HuH-7.5 (cell line): ENCODE measurements at regions not wholly inside any gene's neighbourhood (a gene's known extent, or its start where the extent isn't known, plus 50 kb on each side); places are given as distances from the start of the nearest gene placed in this dataset.
"Not testable (repeated sequence)": the region's sequence is repeated elsewhere in the genome, so short reads cannot be mapped to it uniquely, and the experiment has no call there.

Source experiments
- DNase-seq: peaks from one replicate; pipeline ENCODE4 v3.0.0; 2011; ENCODE audit warnings: low spot score

DNA sequence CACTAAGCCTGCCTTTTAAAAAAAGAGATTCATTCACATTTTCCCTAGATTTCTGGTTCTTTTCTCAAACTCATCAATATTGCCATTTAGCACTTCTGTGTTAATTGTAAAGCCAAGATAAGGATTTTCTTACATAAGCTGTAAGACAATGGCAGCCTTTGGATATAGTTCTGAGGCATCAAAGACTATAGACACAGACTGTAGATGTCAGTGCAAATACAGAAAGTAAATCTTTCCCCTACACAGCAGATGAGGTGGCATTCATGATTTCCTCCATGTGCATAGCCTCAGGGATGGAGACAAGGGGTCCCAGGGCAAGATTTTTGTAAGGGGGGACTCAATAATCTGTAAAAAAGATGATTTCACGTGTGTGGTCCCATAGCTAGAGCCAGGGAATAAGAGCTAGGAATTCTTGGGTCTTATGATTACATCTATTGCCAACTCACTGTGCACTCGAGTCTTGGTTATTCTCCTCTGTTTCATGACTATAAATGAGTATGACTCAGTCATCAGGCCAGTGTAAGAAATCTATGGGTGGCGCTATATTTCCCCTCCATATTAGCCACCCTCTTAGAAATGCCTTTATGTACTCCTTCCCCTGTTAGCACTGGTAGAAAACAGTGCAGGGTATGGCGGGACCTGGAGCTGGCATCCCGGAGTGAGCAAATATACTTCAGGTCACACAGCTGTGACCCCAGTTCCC, 207.5 kb downstream of the EXOC5 start:
- DNase-seq, result no peak

DNA sequence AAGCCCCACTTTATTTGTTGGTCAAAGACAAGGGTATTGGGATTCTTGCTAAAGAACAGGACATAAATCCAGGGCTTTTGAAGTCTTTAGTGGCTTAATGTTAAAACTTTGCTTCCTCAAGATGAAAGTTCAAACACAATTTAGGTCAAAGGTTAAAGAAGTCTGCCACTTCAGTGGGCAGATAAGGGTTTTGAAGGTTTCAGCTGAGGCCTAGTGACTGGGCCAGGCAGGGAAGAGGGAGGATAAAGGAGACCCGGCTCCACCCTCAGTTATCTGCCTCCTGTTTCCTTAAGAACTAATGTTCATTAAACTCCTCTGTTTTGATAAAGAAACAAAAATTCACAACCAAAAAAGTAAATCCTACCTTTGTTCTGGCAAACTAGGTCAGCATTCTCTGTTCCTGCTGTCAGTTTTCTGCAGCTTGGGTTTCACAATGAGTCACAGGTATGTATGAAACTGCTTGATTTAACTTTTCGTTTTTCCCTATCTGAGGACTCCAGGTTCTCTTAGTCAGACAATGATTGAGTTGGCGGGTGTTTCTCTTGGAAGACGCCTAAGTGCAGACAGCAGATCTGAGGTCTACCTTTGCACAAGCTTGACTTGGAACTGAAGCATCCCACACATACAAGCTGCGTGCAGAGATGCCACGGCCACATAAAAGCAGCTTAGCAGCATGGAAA, 208.3 kb downstream of the EXOC5 start:
- no peak for DNase-seq

DNA sequence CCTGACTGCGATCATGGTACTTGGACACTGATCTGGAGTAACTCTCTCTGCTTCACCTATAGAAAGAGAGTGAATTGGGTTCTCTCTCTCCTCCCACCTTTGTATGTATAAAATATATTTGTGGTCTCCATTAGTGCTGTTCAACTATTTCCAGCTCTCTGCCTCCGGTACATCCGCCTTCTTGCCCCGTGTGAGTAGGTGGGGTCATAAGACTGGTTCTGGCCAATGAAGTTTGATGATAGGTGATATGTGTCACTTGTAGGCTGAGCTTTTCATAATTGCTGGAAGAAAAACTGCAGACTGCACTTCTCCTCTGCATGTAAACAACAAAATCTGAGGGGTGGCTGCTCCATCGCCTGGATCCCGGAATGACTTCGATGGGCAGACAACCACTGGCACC, 210.4 kb downstream of the EXOC5 start:
- DNase-seq, result no peak

DNA sequence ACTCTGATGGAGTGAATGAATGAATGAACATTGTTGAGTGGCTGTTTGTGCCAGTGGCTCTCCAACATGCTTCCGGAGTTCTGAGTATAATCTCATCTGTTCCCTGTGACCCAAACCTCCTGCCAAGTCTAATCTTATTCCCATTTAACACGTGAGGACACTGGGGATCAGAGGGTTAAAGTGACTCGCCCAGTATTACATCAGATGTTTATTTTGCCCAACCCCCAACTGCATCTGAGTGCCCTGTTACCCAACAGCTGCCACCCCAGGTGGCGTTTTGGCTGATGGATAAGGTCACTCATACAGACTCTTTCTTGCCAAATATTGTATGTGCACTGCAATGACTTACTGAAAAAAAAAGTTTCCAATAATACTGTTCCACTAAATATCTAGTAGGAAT, 210.9 kb downstream of the EXOC5 start:
- no peak for DNase-seq

DNA sequence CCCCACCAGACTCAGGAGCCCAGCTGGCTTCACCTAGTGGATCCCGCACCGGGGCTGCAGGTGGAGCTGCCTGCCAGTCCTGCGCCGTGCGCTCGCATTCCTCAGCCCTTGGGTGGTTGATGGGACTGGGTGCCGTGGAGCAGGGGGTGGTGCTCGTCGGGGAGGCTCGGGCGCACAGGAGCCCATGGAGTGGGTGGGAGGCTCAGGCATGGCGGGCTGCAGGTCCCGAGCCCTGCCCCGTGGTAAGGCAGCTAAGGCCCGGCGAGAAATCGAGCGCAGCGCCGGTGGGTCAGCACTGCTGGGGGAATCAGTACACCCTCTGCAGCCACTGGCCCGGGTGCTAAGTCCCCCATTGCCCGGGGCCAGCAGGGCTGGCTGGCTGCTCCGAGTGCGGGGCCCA, 212.2 kb downstream of the EXOC5 start:
- DNase-seq, result not testable (repeated sequence)

DNA sequence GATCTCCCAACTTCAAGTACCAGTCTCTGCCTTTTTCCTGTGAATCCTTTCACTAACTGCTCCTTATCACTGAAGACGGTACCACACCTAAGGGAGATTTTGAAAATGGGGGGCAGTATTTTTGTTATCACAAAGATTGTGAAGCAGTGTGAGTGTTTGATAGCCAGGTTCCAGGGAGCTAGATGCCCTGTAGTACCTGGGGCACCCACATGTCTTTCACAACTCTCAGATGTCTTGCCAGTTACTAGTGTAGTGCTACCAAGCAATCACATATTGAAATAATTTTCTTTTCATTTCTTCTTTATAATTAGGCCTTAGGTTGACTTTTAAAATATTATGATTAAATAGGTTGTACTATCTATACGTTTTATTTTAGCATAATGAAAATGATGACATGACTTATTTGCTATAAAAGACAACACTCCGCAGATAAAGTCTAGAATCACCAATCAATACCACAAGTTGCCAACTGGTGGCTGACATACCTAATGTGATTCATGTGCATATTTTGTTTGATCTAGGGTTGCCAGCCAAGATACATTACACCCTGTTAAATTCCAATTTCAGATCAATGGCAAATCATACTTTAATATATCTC, 215.9 kb downstream of the EXOC5 start:
- DNase-seq, result no peak

DNA sequence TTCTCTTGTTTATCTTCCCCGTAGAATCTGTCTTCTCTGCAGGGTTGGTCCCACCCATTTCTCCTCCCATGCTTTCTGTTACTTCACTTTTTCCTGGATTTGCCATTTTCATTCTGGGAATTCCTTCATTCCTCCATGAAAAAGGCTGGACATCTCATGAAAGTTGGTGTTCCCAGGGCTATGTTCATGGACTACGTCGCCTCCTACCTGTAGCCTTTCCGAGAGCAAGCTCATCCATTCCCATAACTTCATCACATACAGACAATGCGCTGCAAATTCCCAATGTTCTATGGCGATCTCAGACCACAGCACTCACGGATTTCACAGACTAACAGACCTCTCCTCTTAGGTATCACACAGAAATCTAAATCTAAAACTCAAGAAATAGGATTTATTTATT, 217.1 kb downstream of the EXOC5 start:
- DNase-seq, result no peak

DNA sequence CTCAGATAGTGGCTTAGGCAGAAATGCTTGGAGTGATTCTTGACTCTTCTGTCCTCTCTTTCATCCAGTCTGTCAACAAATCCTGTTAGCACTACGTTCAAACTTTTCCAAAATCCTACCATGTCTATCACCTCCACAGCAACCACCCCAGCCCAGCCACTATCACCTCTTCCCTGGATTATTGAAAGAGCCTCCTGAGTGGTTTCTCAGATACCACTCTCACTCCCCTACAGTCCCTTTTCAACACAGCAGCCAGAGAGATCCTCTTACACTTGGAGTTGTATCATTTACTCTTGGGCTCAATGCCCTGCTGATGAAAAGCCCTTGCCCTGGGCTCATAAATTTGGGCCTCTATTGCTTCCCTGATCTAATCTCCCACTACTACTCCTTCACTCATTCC, 218.9 kb downstream of the EXOC5 start:
- no peak for DNase-seq

DNA sequence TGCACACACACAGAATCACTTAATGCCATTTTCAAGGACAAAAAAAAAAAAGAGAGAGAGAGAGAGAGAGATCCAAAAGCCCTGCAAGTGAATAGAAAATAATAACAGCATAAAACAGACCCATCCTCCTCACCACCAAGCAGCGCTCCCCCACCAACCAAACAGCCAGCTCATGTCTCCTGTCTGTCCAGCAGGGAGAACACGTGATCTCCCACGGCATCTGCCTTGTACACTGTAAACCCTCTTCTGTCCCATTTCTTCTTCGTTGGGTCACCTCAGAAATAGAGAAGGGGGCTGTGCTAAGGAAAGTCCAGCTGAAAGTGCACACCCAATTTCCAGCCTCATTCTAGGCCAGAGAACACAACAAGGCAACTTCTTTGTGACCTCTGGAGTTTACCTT, 222.5 kb downstream of the EXOC5 start:
- DNase-seq, result no peak

DNA sequence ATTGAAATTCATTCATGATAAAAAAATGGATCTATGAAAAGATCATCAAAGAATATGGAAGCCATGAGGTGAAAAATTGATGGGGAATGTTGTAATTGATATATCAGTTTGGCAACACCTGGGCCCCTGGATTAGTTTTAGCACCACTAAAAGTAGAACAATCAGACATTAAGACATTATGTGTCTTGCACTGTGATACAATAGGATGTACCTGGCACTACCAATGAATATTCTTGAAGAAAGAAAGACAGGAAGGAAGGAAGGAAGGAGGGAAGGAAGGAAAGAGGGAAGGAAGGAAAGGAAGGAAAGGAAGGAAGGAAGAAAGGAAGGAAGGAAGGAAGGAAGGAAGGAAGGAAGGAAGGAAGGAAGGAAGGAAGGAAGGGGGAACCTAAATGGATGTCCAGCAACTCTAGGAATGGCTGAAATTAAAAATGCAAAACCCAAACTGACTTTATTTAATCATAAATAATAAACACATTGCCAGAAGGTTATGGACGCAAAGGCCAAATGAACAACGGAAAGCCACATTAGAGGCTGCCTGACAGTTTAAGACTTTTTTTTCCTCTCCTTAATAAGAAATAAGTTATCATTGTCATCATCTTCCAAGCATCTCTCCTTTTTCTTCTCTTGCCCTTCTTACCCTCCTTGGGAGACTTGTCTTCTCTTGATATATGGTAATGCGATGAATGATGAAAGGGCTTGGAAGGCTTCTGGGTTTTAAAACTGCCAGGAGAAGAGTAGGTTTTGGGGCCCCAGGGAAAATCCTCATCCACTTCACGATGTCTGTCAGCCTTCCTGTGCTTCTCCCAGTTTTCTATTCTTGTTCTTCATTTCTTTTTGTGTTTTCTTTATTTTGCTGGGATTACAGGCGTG, 224.4 kb downstream of the EXOC5 start:
- not testable (repeated sequence) for DNase-seq

DNA sequence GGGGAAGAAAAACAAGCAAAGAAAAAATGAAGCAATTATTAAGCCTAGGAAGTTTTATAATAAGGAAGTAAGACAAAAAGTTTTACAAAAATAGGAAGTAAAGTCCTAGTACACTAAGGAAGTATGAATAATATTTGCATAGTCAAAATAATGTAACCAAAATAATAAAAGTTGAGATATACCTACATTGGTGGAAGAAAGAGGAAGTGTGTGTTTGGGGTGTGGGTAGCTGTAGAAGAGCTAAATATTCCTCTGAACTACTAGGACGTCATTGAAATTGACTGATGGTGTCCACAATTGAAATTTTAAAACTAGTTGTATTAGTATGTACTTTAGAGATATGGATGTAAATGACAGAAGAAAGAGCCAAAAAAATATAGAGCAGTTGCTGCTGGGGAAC, 228.4 kb upstream of the OTX2 start:
- DNase-seq, result no peak

DNA sequence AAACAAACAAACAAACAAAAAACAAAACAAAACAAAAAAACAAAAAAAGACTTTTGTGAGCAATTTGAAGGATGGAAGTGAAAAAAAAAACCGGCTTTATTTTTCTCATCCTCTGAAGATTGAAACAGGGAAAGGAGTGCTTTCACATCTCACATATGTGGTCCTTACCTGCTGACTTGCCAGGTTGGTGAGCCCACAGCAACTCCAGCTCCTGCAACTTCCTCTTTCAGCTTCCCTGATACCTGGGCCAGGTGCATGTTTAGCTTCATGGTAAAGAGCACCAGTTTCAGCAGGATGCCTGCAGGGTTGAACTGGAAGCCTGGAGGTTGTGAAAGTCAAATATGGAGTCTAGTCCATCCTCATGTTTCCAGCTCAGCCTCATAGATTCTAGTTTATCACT, 221.2 kb upstream of the OTX2 start:
- no peak for DNase-seq

DNA sequence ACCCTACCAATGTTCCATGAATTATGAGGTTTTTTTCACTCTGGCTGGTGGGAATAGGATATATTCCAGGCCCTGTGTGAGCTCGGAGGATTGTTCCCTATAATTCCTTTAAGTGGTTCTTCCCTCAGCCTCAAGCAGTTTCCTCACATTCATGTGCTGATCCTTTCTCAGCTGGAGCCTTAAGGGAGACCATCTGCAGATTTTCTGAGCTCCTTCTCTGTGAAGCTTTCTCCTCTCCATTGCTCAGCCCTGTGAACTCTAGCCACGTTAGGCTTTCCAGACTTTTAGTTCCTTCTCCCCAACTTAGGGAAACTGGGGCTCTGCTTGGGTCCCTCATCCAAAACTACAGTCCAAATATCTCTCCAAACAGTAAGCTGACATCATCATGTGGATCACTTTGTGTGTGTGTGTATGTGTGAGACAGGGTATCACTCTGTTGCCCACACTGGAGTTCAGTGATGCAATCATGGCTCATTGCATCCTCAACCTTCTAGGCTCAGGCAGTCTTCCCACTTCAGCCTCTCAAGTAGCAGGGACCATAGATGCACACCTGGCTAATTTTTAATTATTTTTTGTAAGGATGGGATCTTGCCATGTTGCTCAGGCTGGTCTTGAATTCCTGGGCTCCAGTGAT, 219.5 kb upstream of the OTX2 start:
- no peak for DNase-seq

DNA sequence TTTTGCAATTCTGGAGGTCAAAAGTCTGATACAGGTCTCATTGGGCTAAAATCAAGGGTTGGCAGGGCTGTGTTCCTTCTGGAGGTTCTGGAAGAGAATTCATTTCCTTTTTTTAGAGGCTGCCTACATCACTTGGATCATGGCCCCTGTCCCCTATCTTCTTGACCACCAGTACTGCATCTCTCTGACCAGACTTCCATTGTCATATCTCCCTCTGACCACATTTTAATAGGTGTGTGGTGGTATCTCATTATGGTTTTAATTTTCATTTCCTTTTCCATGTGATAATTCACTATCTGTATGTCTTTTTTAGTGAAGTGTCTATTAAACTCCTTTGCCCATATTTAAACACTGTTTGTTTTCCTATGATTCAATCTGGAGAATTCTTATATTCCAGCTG, 215.2 kb upstream of the OTX2 start:
- DNase-seq, result no peak

DNA sequence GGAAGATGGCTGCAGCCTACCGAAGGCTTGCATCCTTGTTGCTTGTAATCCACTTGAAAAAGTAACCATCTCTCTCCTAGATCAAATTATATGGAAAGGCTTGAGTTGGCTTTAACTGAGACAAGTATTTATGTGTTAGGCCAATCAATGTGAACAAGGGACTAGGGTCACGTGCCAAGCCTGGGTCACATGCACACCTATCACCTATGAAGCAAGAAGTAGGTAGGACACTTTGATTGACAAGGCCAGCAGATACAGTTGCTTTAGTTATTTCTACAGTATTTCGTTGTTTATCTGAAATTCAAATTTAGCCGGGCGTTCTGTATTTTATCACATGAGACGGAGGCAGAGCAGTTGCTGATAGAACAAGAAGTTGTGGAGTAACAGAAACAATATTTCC, 212.3 kb upstream of the OTX2 start:
- no peak for DNase-seq

DNA sequence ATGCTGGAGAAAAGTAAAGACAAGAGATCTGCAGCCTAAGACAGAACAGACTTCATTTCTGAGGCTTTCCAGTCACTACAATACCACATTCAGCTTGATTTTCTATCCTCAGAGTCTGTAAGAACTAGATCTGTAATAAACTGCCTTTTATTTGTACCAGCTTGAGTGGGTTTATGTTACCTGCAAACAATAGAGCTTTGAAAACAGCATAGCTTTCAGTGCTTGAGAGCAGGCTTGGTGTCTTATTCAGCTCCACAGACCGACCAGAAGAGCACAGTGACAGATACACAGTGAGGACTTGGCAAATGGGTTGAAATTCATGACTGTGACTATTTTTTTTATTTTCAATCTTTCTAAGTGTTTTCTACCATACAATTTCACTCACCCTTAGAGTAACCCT, 207.8 kb upstream of the OTX2 start:
- no peak for DNase-seq

DNA sequence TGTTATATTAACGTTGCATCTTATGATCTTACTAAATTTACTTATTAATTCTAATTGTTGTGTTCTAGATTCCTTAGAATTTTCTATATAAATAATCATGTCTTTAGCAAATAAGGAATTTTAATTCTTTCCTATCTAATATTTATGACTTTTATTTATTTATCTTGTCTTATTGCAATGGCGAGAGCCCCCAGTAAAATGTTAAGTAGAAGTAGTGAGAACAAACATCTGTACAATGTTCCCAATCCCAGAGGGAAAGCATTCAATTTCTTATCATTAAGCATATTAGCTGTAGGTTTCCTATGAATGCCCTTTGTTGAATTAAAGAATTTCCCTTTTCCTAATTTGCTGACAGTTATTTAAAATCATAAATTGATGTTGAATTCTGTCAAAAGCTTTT, 203.7 kb upstream of the OTX2 start:
- DNase-seq, result no peak

DNA sequence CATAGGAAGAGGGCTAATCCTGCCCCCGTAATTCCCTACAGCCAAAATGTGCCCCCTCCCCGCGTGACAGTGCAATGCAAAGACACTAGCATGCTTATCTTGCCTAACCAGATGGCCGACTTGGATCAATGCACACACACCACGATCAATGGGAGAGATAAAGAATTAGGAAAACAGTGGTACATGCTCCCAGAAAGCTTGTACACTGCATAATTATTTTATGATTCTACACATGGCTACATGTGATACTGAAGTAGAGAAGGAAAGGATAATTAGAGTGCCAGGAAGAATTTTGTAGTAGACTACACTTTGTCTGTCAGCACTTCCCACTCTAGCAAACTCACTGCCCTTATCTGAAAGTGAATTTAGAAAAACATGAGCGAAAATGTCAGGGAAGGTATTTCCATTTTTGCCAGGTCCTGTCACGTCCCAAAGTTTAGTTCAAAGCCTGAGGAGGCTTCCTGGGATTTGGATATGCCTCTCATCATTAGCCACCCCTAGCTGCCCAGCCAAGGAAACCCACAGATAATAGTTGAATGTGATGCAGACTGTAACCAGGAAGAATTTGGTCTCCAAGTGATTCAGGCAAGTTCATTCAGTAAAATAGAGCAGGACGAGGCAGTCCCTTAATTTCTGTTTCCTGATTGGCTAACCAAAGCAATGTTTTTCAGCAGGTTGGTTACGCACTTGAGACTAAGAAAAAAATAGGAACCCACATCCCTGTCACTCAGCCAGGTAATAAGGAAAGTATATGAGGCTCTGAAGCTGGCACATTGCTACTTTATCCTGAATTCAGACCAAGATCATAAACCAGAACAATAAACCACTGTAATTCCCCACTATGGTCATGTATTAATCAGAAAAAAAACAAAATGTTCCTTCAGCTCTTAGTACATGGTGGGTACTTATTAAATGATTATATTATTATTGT, 199.6 kb upstream of the OTX2 start:
- no peak for DNase-seq

DNA sequence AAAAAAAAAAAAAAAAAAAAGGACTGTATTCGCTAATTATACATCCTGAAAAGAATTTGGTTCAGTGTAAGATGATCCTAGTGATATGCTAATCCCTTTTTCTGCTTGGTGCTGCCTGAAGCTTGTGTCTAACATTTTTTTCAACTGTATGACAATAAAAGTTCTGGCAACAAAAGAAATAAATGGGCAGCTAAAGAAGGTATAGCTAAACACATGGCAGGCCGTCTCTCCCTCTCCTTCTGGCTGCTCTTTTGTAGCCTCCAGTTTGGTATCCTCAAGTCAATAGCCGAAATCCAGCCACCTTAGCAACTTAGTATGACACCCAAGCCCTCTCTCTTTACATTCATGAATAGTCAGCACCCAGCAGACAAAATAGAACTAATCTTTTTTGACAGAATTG, 198.3 kb upstream of the OTX2 start:
- DNase-seq, result no peak

DNA sequence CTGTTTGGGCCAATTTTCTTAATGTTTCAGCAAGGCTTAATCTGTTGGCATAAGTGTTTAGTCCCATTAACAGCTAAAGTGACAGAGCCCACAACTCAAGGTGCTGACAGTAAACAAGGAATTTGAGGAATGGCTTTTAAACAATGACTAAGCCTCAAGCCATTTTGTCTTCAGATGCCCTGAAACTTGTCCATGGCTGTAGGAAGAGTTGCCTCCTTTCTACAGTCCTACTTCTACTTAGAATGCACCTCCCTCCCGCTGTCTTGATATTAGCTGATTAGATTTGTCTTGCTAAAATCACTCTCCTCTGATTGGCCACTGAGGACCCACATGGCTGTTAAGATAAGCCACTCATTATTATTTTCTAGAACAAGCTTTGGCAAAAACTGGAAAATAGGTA, 188.4 kb upstream of the OTX2 start:
- DNase-seq, result no peak

DNA sequence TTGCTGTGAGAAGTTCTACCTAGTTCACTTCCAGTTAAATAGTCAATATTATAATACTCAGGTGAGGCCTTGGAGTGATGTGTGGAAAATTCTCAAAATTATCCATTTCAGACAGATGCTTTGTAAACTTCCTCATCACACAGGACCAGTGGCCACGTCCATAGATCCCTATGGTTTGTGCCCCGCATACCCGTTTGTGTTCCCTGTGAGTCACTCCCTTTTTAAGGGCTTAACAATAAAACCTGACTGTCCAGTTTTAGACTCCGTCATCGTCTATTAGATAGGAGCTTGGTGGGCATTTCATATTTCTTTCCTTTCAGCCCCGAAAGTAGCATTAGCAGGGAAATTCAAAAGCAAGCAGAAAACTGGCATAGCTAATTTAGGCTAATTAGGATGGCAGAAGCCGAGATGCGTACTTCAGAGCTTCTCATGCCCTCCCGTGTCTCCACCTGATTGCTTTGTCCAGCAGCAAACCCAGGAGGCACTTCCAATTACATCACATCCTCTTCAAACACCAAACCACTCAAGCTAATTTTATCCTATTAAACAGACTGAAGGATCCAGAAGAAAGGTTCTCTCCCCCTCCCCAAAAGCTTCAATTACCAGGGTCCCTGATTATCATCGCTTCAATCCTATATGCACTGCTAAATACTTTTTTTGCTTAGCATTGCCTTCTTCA, 186.6 kb upstream of the OTX2 start:
- no peak for DNase-seq
